HCT116 (cell line): ENCODE measurements at regions not wholly inside any gene's neighbourhood (a gene's known extent, or its start where the extent isn't known, plus 50 kb on each side); places are given as distances from the start of the nearest gene placed in this dataset.

Experiments
- ATAC-seq: fragments of 200-7000 bp; cut with Tn5 transposase; 2 replicates; pipeline ENCODE4 v1.9.1; 2020; ENCODE audit warnings: mild to moderate bottlenecking, moderate library complexity
- BruUV-seq: library from RNA; stranded (reverse); fragments of 400-500 nt; replicated peaks from 2 replicates; lab custom pipeline; 2021; lab: Mats Ljungman, UMichigan
- CTCF ChIA-PET: fragments of 300-600 bp; sonication (Branson Sonifier 250); formaldehyde crosslinking; loops from one replicate; lab custom pipeline; 2021; ENCODE audit warnings: antibody characterized with exemption; lab: Charles Lee
- POLR2A ChIA-PET: fragments of 300-600, 350-600 bp; sonication (Branson Sonifier 250); formaldehyde crosslinking; loops from one replicate; lab custom pipeline; 2021; ENCODE audit warnings: antibody characterized with exemption; lab: Charles Lee
- RAD21 ChIA-PET, 2 experiments: fragments of 300-600 bp; sonication (Branson Sonifier 250); formaldehyde crosslinking; loops; one replicate each; lab custom pipeline; 2023; ENCODE audit warnings: low total read pairs in 2 of 2; ENCODE audit not compliant: uncharacterized antibody in 2 of 2, unreplicated experiment in 2 of 2, low non-redundant PET in 1 of 2; lab: Charles Lee
- DNase-seq: peaks from one replicate; pipeline ENCODE4 v3.0.0-alpha.2; 2010; ENCODE audit warnings: low read depth, low spot score
- H2AFZ ChIP-seq: fragments of 200-600 bp; shearing (Covaris generic), sonication (generic); 2 replicates; pipeline ENCODE4 v1.6.1; 2017; ENCODE audit warnings: low read depth, mixed run types, mixed read lengths, antibody characterized with exemption, low read length; ENCODE audit not compliant: poor library complexity, severe bottlenecking
- H3K27ac ChIP-seq: 2 replicates; pipeline ENCODE4 v1.5.1; 2012; ENCODE audit warnings: low read depth, low read length
- H3K27me3 ChIP-seq: fragments of 200-600 bp; sonication (generic); 2 replicates; pipeline ENCODE4 v1.6.1; 2016; ENCODE audit warnings: mixed run types, low read length, mixed read lengths; ENCODE audit not compliant: insufficient read depth
- H3K36me3 ChIP-seq, 2 experiments: fragments of 200-500 bp in 1 of 2; fragments of 200-600 bp in 1 of 2; sonication (Bioruptor generic) in 1 of 2; sonication (generic) in 1 of 2; 2 replicates each; pipeline versions ENCODE4 v1.5.1 to v1.6.1; 2014 to 2016; ENCODE audit warnings: low read length in 2 of 2, inconsistent platforms in 1 of 2, mixed read lengths in 1 of 2, mixed run types in 1 of 2; ENCODE audit not compliant: insufficient read depth in 2 of 2, control insufficient read depth in 1 of 2
- H3K4me1 ChIP-seq, 2 experiments: fragments of 200-600 bp in 1 of 2; sonication (generic) in 1 of 2; 2 replicates each; pipeline versions ENCODE4 v1.5.1 to v1.6.1; 2012 to 2017; ENCODE audit warnings: low read length in 2 of 2, inconsistent platforms in 1 of 2, mild to moderate bottlenecking in 1 of 2, mixed read lengths in 1 of 2, mixed run types in 1 of 2, moderate library complexity in 1 of 2; ENCODE audit not compliant: insufficient read depth in 2 of 2, control insufficient read depth in 1 of 2
- H3K4me2 ChIP-seq: fragments of 200-600 bp; sonication (generic); 2 replicates; pipeline ENCODE4 v1.6.1; 2017; ENCODE audit warnings: mixed run types, low read length, mixed read lengths
- H3K4me3 ChIP-seq, 2 experiments: fragments of 200-600 bp in 1 of 2; sonication (generic) in 1 of 2; replicated peaks in 1 of 2; 2 replicates each; pipeline ENCODE4 v1.5.1; 2011 to 2016; ENCODE audit warnings: low read length in 2 of 2, control low read depth in 1 of 2, low read depth in 1 of 2, mild to moderate bottlenecking in 1 of 2, mixed read lengths in 1 of 2, mixed run types in 1 of 2
- H3K79me2 ChIP-seq: fragments of 200-600 bp; sonication (generic); 2 replicates; pipeline ENCODE4 v1.6.1; 2017; ENCODE audit warnings: mild to moderate bottlenecking, mixed run types, low read length, moderate library complexity, mixed read lengths; ENCODE audit not compliant: insufficient read depth
- H3K9ac ChIP-seq: fragments of 200-600 bp; sonication (generic); 2 replicates; pipeline ENCODE4 v1.6.1; 2016; ENCODE audit warnings: low read length, mixed read lengths
- H3K9me2 ChIP-seq: fragments of 200-600 bp; sonication (generic), shearing (Covaris generic); 2 replicates; pipeline ENCODE4 v1.6.1; 2017; ENCODE audit warnings: mixed run types, mild to moderate bottlenecking, moderate library complexity; ENCODE audit not compliant: insufficient read depth
- H3K9me3 ChIP-seq, 2 experiments: fragments of 200-500 bp in 1 of 2; fragments of 200-600 bp in 1 of 2; sonication (Bioruptor generic) in 1 of 2; sonication (generic) in 1 of 2; 2 replicates each; pipeline ENCODE4 v1.6.1; 2014 to 2017; ENCODE audit warnings: low read length in 2 of 2, mixed read lengths in 2 of 2, inconsistent platforms in 1 of 2, low read depth in 1 of 2, mild to moderate bottlenecking in 1 of 2, mixed run types in 1 of 2, moderate library complexity in 1 of 2; ENCODE audit not compliant: control insufficient read depth in 1 of 2, insufficient read depth in 1 of 2
- H4K20me1 ChIP-seq: fragments of 200-600 bp; sonication (generic), shearing (Covaris generic); 2 replicates; pipeline ENCODE4 v1.6.1; 2017; ENCODE audit warnings: mixed run types, mild to moderate bottlenecking, moderate library complexity; ENCODE audit not compliant: insufficient read depth
- ATF3 ChIP-seq: IDR thresholded peaks from 2 replicates; pipeline ENCODE4 v1.6.1; 2012
- CBX3 ChIP-seq: IDR thresholded peaks from 2 replicates; pipeline ENCODE4 v1.6.1; 2012; ENCODE audit warnings: low read depth
- EGR1 ChIP-seq: IDR thresholded peaks from 2 replicates; pipeline ENCODE4 v1.6.1; 2012; ENCODE audit warnings: low read depth
- ELF1 ChIP-seq: IDR thresholded peaks from 2 replicates; pipeline ENCODE4 v1.6.1; 2012; ENCODE audit warnings: low read depth, borderline replicate concordance
- EZH2 ChIP-seq: fragments of 200-600 bp; sonication (generic); IDR thresholded peaks from 2 replicates; pipeline ENCODE4 v1.6.1; 2017; ENCODE audit warnings: antibody characterized with exemption, mixed run types
- FOSL1 ChIP-seq: IDR thresholded peaks from 2 replicates; pipeline ENCODE4 v1.6.1; 2012; ENCODE audit warnings: low read depth
- JUND ChIP-seq: IDR thresholded peaks from 2 replicates; pipeline ENCODE4 v1.6.1; 2012
- POLR2A ChIP-seq: IDR thresholded peaks from 2 replicates; pipeline ENCODE4 v1.7.0; 2011; ENCODE audit warnings: borderline replicate concordance; ENCODE audit not compliant: insufficient read depth, insufficient read length; ENCODE audit errors: extremely low read depth
- RAD21 ChIP-seq: IDR thresholded peaks from 2 replicates; pipeline ENCODE4 v1.6.1; 2012; ENCODE audit warnings: low read depth, mild to moderate bottlenecking
- REST ChIP-seq: IDR thresholded peaks from 2 replicates; pipeline ENCODE4 v1.6.1; 2012; ENCODE audit warnings: low read depth
- SIN3A ChIP-seq: IDR thresholded peaks from 2 replicates; pipeline ENCODE4 v1.6.1; 2012; ENCODE audit warnings: low read depth
- SP1 ChIP-seq: IDR thresholded peaks from 2 replicates; pipeline ENCODE4 v1.6.1; 2012; ENCODE audit warnings: low read depth
- SRF ChIP-seq: IDR thresholded peaks from 2 replicates; pipeline ENCODE4 v1.6.1; 2012; ENCODE audit warnings: low read depth
- TCF7L2 ChIP-seq: IDR thresholded peaks from 2 replicates; pipeline ENCODE4 v1.7.0; 2011; ENCODE audit warnings: borderline replicate concordance, inconsistent platforms; ENCODE audit not compliant: insufficient read depth, insufficient read length; ENCODE audit errors: extremely low read depth
- ZBTB33 ChIP-seq: IDR thresholded peaks from 2 replicates; pipeline ENCODE4 v1.6.1; 2011; ENCODE audit warnings: mild to moderate bottlenecking, low read length, moderate library complexity; ENCODE audit not compliant: insufficient replicate concordance; ENCODE audit errors: extremely low read depth
- ZFX ChIP-seq: fragments of 450-650 bp; IDR thresholded peaks from 2 replicates; pipeline ENCODE4 v1.6.1; 2017
- ZNF274 ChIP-seq: fragments of 200-500 bp; sonication (Bioruptor generic); IDR thresholded peaks from 2 replicates; pipeline ENCODE4 v1.6.1; 2014; ENCODE audit warnings: mild to moderate bottlenecking, low read depth, low read length, inconsistent platforms
- intact Hi-C: fragments of 100-400 bp; cut with micrococcal nuclease; formaldehyde crosslinking; loops from 2 replicates; pipeline ENCODE4 v1.10.0; 2022

DNA sequence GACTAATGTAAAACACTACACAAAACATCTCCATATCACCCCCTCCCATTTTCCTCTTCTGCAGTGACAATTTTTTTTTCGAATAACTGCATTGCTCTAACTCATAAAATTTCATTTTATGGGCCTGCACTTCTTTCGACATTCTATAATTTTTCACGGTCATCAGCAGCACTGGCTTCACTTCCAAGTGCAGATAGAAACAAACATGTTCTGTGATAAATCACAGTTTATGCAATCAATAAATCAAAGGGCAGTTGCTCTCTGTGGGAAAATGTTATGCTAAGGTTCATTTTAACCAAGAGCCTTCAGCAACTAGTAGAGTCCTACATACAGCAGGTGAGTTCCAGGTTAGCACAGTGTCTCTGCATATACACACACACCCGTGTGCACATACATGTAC, 100.1 kb downstream of the GPAM start:
- Histone ChIP-seq H3K4me2 (no peak overlapping the region), H3K4me1 (no peaks in the 10 kb centered on the region), H3K27ac (no peak overlapping the region), H3K79me2 (no peaks in the 10 kb centered on the region), H3K9ac (no peak overlapping the region), H3K36me3 (no peaks in the 10 kb centered on the region), H3K27me3 (peaks cover 97% of the 10 kb centered on the region), H3K9me2 (no peaks in the 10 kb centered on the region), H3K9me3 (no peaks in the 10 kb centered on the region), H2AFZ (no peak overlapping the region), H4K20me1 (no peaks in the 10 kb centered on the region), H3K4me3 (no peak overlapping the region)
- ChIA-PET POLR2A (no interaction called here), RAD21 (no interaction called here), CTCF (no interaction called here)
- DNase-seq (no peak), ATAC-seq (no peak)
- BruUV-seq = no TSS peak
- intact Hi-C loops = no loop called here
- TF ChIP-seq ELF1 = no peak
- TF ChIP-seq SRF = no peak
- no peak for TF ChIP-seq ZBTB33
- no peak for TF ChIP-seq ZNF274
- no peak for TF ChIP-seq FOSL1
- TF ChIP-seq CBX3 = no peak
- TF ChIP-seq SP1 = no peak
- TF ChIP-seq JUND = no peak
- TF ChIP-seq TCF7L2 = no peak
- TF ChIP-seq SIN3A = no peak
- TF ChIP-seq ZFX = no peak
- no peak for TF ChIP-seq RAD21
- TF ChIP-seq EGR1 = no peak
- no peak for TF ChIP-seq ATF3
- no peak for TF ChIP-seq REST
- no peak for TF ChIP-seq POLR2A
- no peak for TF ChIP-seq EZH2
